Upper lobe of right lung (tissue), 1 donor: ENCODE measurements at regions not wholly inside any gene's neighbourhood (a gene's known extent, or its start where the extent isn't known, plus 50 kb on each side); places are given as distances from the start of the nearest gene placed in this dataset.

ENCODE experiments used
- ATAC-seq: fragments of 200-7000 bp; cut with Tn5 transposase; one replicate; pipeline ENCODE4 v1.9.1; 2020; ENCODE audit warnings: mild to moderate bottlenecking, moderate library complexity
- DNase-seq: peaks from one replicate; pipeline ENCODE4 v3.0.0-alpha.2; 2020
- H3K27ac ChIP-seq: fragments of 200-600 bp; one replicate; pipeline ENCODE4 v1.8.0; 2022
- H3K27me3 ChIP-seq: fragments of 200-600 bp; one replicate; pipeline ENCODE4 v1.8.0; 2022; ENCODE audit warnings: mild to moderate bottlenecking
- H3K36me3 ChIP-seq: fragments of 200-600 bp; one replicate; pipeline ENCODE4 v1.8.0; 2022
- H3K4me1 ChIP-seq: fragments of 200-600 bp; one replicate; pipeline ENCODE4 v1.8.0; 2022
- H3K4me3 ChIP-seq: fragments of 200-600 bp; one replicate; pipeline ENCODE4 v1.8.0; 2022; ENCODE audit warnings: mild to moderate bottlenecking
- H3K9me3 ChIP-seq: fragments of 200-600 bp; one replicate; pipeline ENCODE4 v1.8.0; 2022
- intact Hi-C: fragments of 100-400 bp; cut with DNase I; formaldehyde crosslinking; loops from one replicate; pipeline ENCODE4 v1.11.0; 2022
- TF ChIP-seq, protein P1 (sequence below): fragments of 200-600 bp; IDR thresholded peaks from one replicate; pipeline ENCODE4 v1.8.0; 2022; ENCODE audit warnings: antibody characterized with exemption
- donor health status: DM: no; HTN: yes; CAD: no; lungs with severe emphysema.

DNA sequence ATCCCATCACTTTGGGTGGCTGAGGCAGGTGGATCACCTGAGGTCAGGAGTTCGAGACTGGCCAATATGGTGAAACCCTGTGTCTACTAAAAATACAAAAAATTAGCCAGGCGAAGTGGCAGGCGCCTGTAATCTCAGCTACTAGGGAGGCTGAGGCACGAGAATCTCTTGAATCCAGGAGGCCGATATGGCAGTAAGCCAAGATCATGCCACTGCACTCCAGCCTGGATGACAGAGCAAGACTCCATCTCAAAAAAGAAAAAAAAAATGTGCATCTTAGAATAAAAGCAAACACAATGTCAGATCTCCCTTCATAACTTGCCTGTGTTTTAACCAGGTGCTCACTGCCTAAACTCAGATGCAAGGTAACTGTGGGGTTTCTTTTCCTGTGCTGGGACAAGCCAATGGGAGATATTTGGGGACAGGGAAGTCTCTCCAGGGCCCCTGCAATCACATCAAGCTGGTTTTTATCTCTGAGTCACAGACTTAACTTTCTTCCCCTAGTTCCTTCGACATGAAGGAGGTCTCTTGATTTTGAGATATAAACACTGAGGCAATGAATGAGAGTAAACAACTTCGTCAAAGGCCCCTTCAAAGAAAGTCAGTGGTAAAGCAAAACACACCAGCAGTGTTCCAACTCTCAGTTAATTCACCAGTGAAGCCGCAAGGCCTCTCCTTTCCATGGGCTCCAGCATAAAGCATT, 99.1 kb downstream of the SNX18 start:
- H3K27ac ChIP-seq: no peak overlapping the region
- DNase-seq (no peak), ATAC-seq (no peak)
- H3K9me3 ChIP-seq: no peaks in the 10 kb centered on the region
- H3K36me3 ChIP-seq: no peaks in the 10 kb centered on the region
- TF ChIP-seq, protein P1, sequence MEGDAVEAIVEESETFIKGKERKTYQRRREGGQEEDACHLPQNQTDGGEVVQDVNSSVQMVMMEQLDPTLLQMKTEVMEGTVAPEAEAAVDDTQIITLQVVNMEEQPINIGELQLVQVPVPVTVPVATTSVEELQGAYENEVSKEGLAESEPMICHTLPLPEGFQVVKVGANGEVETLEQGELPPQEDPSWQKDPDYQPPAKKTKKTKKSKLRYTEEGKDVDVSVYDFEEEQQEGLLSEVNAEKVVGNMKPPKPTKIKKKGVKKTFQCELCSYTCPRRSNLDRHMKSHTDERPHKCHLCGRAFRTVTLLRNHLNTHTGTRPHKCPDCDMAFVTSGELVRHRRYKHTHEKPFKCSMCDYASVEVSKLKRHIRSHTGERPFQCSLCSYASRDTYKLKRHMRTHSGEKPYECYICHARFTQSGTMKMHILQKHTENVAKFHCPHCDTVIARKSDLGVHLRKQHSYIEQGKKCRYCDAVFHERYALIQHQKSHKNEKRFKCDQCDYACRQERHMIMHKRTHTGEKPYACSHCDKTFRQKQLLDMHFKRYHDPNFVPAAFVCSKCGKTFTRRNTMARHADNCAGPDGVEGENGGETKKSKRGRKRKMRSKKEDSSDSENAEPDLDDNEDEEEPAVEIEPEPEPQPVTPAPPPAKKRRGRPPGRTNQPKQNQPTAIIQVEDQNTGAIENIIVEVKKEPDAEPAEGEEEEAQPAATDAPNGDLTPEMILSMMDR: no peak
- H3K27me3 ChIP-seq: no peaks in the 10 kb centered on the region
- peaks cover 13% of the 10 kb centered on the region for H3K4me1 ChIP-seq
- H3K4me3 ChIP-seq: no peak overlapping the region
- intact Hi-C loops: no loop called here

DNA sequence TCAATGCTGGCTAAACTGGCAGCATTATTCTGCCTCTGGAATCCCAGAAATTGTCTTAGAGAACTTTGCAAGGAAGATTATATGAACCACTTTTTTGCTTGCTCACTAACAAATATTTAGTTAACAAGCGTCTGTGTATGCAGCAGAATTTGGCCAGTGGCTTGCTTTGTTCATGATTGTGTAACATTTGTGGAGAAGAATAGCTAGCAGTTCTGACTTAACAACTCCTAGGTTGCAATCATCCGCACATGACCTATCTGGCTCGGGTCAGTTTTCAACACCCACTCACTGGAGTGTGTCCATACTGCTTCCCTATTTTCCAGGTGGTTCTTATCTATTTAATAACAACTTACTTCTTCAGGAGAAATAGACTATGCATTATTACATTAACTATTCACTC, 98.5 kb downstream of the SNX18 start:
- H3K4me1 ChIP-seq: peaks cover 13% of the 10 kb centered on the region

DNA sequence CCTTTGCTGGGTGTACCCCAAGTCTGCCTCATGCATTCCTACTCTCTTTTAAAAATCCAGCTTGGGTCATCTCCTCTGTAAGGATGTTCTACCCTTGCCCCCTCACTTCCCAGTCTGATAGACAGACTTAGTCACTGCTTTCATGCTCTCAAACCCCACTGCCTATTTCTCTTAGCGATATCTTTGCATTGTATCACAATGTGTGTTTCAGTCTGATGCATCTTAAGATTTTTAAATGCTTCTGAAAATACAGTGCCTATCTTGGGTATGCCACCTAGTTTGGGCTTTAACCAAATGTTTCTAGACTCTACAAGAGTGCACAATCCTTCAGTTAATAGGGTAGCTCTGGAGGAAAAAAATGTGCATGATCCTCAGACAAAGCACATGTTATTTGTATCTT, 97.8 kb downstream of the SNX18 start:
- DNase-seq (no peak), ATAC-seq (no peak)
- no peaks in the 10 kb centered on the region for H3K36me3 ChIP-seq
- peaks cover 13% of the 10 kb centered on the region for H3K4me1 ChIP-seq
- H3K9me3 ChIP-seq: no peaks in the 10 kb centered on the region
- no peaks in the 10 kb centered on the region for H3K27me3 ChIP-seq
- TF ChIP-seq, protein P1: no peak
- intact Hi-C loops: no loop called here
- H3K4me3 ChIP-seq: no peak overlapping the region
- no peak overlapping the region for H3K27ac ChIP-seq

More for the DNA sequence above, 98.5 kb downstream of the SNX18 start:
- no peak overlapping the region for H3K4me3 ChIP-seq
- ATAC-seq (peak; percentile 89), DNase-seq (no peak)
- no peaks in the 10 kb centered on the region for H3K36me3 ChIP-seq
- H3K27me3 ChIP-seq: no peaks in the 10 kb centered on the region
- intact Hi-C loops: no loop called here
- H3K27ac ChIP-seq: no peak overlapping the region
- no peaks in the 10 kb centered on the region for H3K9me3 ChIP-seq
- TF ChIP-seq, protein P1: no peak

DNA sequence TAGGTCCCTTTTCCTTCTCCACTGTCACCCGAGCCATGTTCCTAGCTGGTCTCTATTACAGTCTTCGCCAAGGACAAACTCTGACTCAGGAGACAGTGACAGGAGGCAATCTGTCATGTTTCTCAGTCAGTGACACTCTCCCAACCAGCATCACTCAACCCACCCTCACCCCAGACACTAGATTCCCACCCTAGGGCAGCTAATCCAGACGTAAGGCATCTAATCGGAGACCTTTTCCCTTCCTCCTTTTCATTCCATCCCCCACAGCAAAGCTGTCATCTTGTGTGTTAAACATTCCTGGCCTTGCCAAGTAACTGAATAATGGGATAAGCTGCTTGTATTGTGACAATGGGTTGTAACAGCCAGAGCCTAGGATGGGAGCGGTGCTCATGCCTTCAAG, 95.2 kb downstream of the SNX18 start:
- DNase-seq: no peak
- intact Hi-C loops: no loop called here
- ATAC-seq: no peak
- Histone ChIP-seq H3K36me3 (no peaks in the 10 kb centered on the region), H3K27ac (no peak overlapping the region), H3K4me1 (peaks cover 13% of the 10 kb centered on the region), H3K9me3 (no peaks in the 10 kb centered on the region), H3K4me3 (no peak overlapping the region), H3K27me3 (no peaks in the 10 kb centered on the region)
- TF ChIP-seq, protein P1: no peak

DNA sequence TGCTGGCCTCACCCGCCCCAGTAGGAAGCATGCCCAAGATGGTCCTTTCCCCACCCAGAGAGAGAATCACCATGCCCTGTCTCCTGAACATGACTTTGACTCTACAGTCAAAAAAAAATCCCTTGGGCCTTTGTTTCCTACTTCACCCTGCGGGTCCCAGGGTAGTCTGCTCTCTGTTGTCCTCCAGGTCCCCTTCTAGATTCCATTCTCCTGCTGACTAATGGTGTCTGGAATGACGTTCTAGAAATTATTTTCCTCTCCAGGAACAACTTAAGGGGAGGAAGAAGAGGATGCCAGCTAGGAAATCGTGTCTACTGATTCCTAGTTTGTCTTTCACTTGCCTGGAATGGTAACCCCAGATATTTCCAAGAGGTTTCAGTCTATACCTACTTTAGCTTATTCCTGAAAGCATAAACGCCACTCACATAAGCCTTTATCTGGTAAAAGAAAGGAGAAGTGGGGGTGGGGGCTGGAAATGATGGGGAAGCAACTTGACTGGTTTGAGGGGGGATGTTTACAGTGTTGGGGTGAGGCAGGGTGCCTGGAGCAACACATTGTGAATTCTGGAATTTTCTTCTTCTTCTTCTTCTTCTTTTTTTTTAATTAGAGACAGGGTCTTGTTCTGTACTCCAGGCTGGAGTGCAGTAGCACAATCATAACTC, 93.9 kb downstream of the SNX18 start:
- ATAC-seq (no peak), DNase-seq (no peak)
- Histone ChIP-seq H3K27ac (no peak overlapping the region), H3K4me3 (no peak overlapping the region), H3K4me1 (peaks cover 13% of the 10 kb centered on the region), H3K9me3 (no peaks in the 10 kb centered on the region), H3K36me3 (no peaks in the 10 kb centered on the region), H3K27me3 (no peaks in the 10 kb centered on the region)
- intact Hi-C loops: no loop called here
- TF ChIP-seq, protein P1: no peak
